H1 (cell line): ENCODE measurements at regions not wholly inside any gene's neighbourhood (a gene's known extent, or its start where the extent isn't known, plus 50 kb on each side); places are given as distances from the start of the nearest gene placed in this dataset.

Source experiments
- CTCF ChIA-PET: fragments of 300-600 bp; sonication (Branson Sonifier 250); formaldehyde crosslinking; loops from one replicate; lab custom pipeline; 2021; ENCODE audit not compliant: partially characterized antibody; lab: Charles Lee
- POLR2A ChIA-PET: fragments of 300-600 bp; sonication (Branson Sonifier 250); formaldehyde crosslinking; loops from one replicate; lab custom pipeline; 2021; ENCODE audit warnings: inconsistent platforms; ENCODE audit not compliant: partially characterized antibody; lab: Charles Lee
- DNase-seq, 2 experiments: peaks; one replicate each; pipeline versions ENCODE4 v3.0.0 to v3.0.0-alpha.2; 2010 to 2022; ENCODE audit warnings: low spot score in 2 of 2, low read depth in 1 of 2, mixed read lengths in 1 of 2
- FAIRE-seq: peaks from 2 replicates; lab custom pipeline; 2011; peaks lifted over from hg19 to GRCh38; lab: Jason Lieb, UNC
- H2AFZ ChIP-seq: 2 replicates; pipeline ENCODE4 v1.8.1; 2012; ENCODE audit warnings: low read length, inconsistent platforms
- H2AK5ac ChIP-seq: 2 replicates; pipeline ENCODE4 v1.6.1; 2013; ENCODE audit warnings: low read depth, low read length
- H2BK120ac ChIP-seq: replicated peaks from 2 replicates; pipeline ENCODE3; 2013; ENCODE audit warnings: low read depth, low read length, inconsistent platforms
- H2BK12ac ChIP-seq: 2 replicates; pipeline ENCODE4 v1.6.1; 2013; ENCODE audit warnings: low read depth, low read length
- H2BK15ac ChIP-seq: 2 replicates; pipeline ENCODE4 v1.6.1; 2013; ENCODE audit warnings: low read length
- H2BK20ac ChIP-seq: 2 replicates; pipeline ENCODE4 v1.6.1; 2013; ENCODE audit warnings: low read length
- H2BK5ac ChIP-seq: 2 replicates; pipeline ENCODE4 v1.6.1; 2013; ENCODE audit warnings: low read depth, low read length
- H3K14ac ChIP-seq: 2 replicates; pipeline ENCODE4 v1.6.1; 2013; ENCODE audit warnings: inconsistent platforms; ENCODE audit not compliant: insufficient read length
- H3K18ac ChIP-seq: 2 replicates; pipeline ENCODE4 v1.6.1; 2013; ENCODE audit warnings: low read length; ENCODE audit errors: extremely low read depth
- H3K23ac ChIP-seq: 2 replicates; pipeline ENCODE4 v1.6.1; 2013; ENCODE audit warnings: inconsistent platforms; ENCODE audit not compliant: insufficient read length
- H3K23me2 ChIP-seq: 2 replicates; pipeline ENCODE4 v1.6.1; 2013; ENCODE audit warnings: low read depth, low read length
- H3K27ac ChIP-seq: 2 replicates; pipeline ENCODE4 v1.6.1; 2011; ENCODE audit warnings: low read depth, low read length, inconsistent platforms
- H3K27me3 ChIP-seq, 4 experiments: replicated peaks in 1 of 4; 1 replicate in 1 of 4; 2 replicates in 3 of 4; pipeline versions ENCODE4 v1.6.1 to v1.8.1; 2011 to 2013; ENCODE audit warnings: low read length in 3 of 4, mild to moderate bottlenecking in 3 of 4, inconsistent platforms in 2 of 4, mixed read lengths in 2 of 4, moderate library complexity in 1 of 4; ENCODE audit not compliant: control insufficient read depth in 3 of 4, insufficient read depth in 3 of 4; ENCODE audit errors: extremely low read depth in 1 of 4
- H3K36me3 ChIP-seq, 4 experiments: 2 replicates each; pipeline versions ENCODE4 v1.6.1 to v1.8.1; 2011 to 2013; ENCODE audit warnings: mild to moderate bottlenecking in 4 of 4, low read length in 3 of 4, moderate library complexity in 2 of 4, control low read depth in 1 of 4, inconsistent platforms in 1 of 4; ENCODE audit not compliant: insufficient read depth in 4 of 4, control insufficient read depth in 2 of 4
- H3K4ac ChIP-seq: replicated peaks from 2 replicates; pipeline ENCODE3; 2013; ENCODE audit warnings: low read length, low read depth, mixed read lengths, inconsistent platforms; ENCODE audit not compliant: insufficient read length
- H3K4me1 ChIP-seq, 4 experiments: replicated peaks in 1 of 4; 1 replicate in 1 of 4; 2 replicates in 3 of 4; pipeline versions ENCODE4 v1.6.1 to v1.8.1; 2011 to 2013; ENCODE audit warnings: low read length in 3 of 4, inconsistent platforms in 2 of 4, mixed read lengths in 1 of 4; ENCODE audit not compliant: insufficient read depth in 4 of 4, control insufficient read depth in 3 of 4
- H3K4me2 ChIP-seq, 2 experiments: 2 replicates each; pipeline versions ENCODE4 v1.6.1 to v1.8.1; 2011 to 2013; ENCODE audit warnings: low read depth in 2 of 2, low read length in 2 of 2, control low read depth in 1 of 2, inconsistent platforms in 1 of 2, mild to moderate bottlenecking in 1 of 2; ENCODE audit not compliant: insufficient read depth in 1 of 2
- H3K4me3 ChIP-seq, 4 experiments: fragments of 200-600, 300-600 bp in 1 of 4; sonication (generic), shearing (Covaris generic), sonication (Bioruptor Twin) in 1 of 4; 2 replicates each; pipeline versions ENCODE4 v1.5.1 to v1.8.1; 2011 to 2016; ENCODE audit warnings: low read length in 4 of 4, low read depth in 3 of 4, control low read depth in 2 of 4, inconsistent platforms in 2 of 4, mild to moderate bottlenecking in 2 of 4, mixed read lengths in 1 of 4, moderate library complexity in 1 of 4; ENCODE audit not compliant: insufficient read depth in 2 of 4; ENCODE audit errors: extremely low read depth in 1 of 4
- H3K56ac ChIP-seq: replicated peaks from 2 replicates; pipeline ENCODE3; 2013; ENCODE audit warnings: low read depth, mild to moderate bottlenecking, mixed read lengths, low read length, inconsistent platforms; ENCODE audit not compliant: insufficient read length
- H3K79me1 ChIP-seq: 2 replicates; pipeline ENCODE4 v1.6.1; 2013; ENCODE audit warnings: low read depth, low read length, control low read depth
- H3K79me2 ChIP-seq, 2 experiments: 2 replicates each; pipeline versions ENCODE4 v1.6.1 to v1.8.1; 2012 to 2013; ENCODE audit warnings: low read length in 2 of 2, mild to moderate bottlenecking in 2 of 2, inconsistent platforms in 1 of 2; ENCODE audit not compliant: insufficient read depth in 2 of 2, control insufficient read depth in 1 of 2
- H3K9ac ChIP-seq, 4 experiments: replicated peaks in 1 of 4; 1 replicate in 1 of 4; 2 replicates in 3 of 4; pipeline versions ENCODE4 v1.6.1 to v1.8.1; 2011 to 2013; ENCODE audit warnings: low read depth in 3 of 4, low read length in 3 of 4, control low read depth in 2 of 4, mild to moderate bottlenecking in 2 of 4, moderate library complexity in 2 of 4, inconsistent platforms in 1 of 4; ENCODE audit errors: extremely low read depth in 1 of 4
- H3K9me3 ChIP-seq, 2 experiments: 2 replicates each; pipeline versions ENCODE4 v1.6.1 to v1.8.1; 2012 to 2013; ENCODE audit warnings: mild to moderate bottlenecking in 2 of 2, moderate library complexity in 2 of 2, control low read depth in 1 of 2, inconsistent platforms in 1 of 2, low read depth in 1 of 2, low read length in 1 of 2, mixed read lengths in 1 of 2; ENCODE audit not compliant: insufficient read depth in 2 of 2
- H4K20me1 ChIP-seq, 2 experiments: replicated peaks in 1 of 2; 2 replicates each; pipeline versions ENCODE3 to v1.8.1; 2011 to 2013; ENCODE audit warnings: inconsistent platforms in 2 of 2, low read length in 2 of 2, mild to moderate bottlenecking in 1 of 2; ENCODE audit not compliant: insufficient read depth in 2 of 2, control insufficient read depth in 1 of 2
- H4K5ac ChIP-seq: 2 replicates; pipeline ENCODE4 v1.6.1; 2013; ENCODE audit warnings: low read length, low read depth, mixed read lengths, inconsistent platforms; ENCODE audit not compliant: insufficient read length
- H4K8ac ChIP-seq: 2 replicates; pipeline ENCODE4 v1.8.0; 2013; ENCODE audit warnings: mild to moderate bottlenecking, moderate library complexity, low read length, inconsistent platforms; ENCODE audit not compliant: insufficient read depth; ENCODE audit errors: extremely low read depth
- H4K91ac ChIP-seq: replicated peaks from 2 replicates; pipeline ENCODE3; 2013; ENCODE audit warnings: low read length, mixed read lengths, inconsistent platforms; ENCODE audit not compliant: insufficient read length
- SIX5 ChIP-seq: IDR thresholded peaks from 2 replicates; pipeline ENCODE4 v1.6.1; 2011; ENCODE audit warnings: mild to moderate bottlenecking, low read depth, low read length
- TAF1 ChIP-seq: IDR thresholded peaks from 2 replicates; pipeline ENCODE4 v1.6.1; 2011; ENCODE audit warnings: mild to moderate bottlenecking, low read depth, low read length
- ZNF274 ChIP-seq: IDR thresholded peaks from 2 replicates; pipeline ENCODE4 v1.7.0; 2012; ENCODE audit warnings: low read length, borderline replicate concordance; ENCODE audit errors: extremely low read depth
- WGBS, 2 experiments: shearing (Covaris generic) in 1 of 2; methylation state at CpG; one replicate each; pipeline versions ENCODE4 v1.1.6 to v1.1.7; 2013 to 2015; ENCODE audit warnings: low lambda C conversion rate in 2 of 2, mixed read lengths in 2 of 2, inconsistent platforms in 1 of 2, low coverage in 1 of 2, missing lambda C conversion rate in 1 of 2; ENCODE audit not compliant: insufficient replicate concordance in 2 of 2, insufficient coverage in 1 of 2, insufficient read length in 1 of 2; ENCODE audit errors: extremely low coverage in 1 of 2, missing lambda C conversion rate in 1 of 2; 5-methylcytosine and 5-hydroxymethylcytosine counted together

DNA sequence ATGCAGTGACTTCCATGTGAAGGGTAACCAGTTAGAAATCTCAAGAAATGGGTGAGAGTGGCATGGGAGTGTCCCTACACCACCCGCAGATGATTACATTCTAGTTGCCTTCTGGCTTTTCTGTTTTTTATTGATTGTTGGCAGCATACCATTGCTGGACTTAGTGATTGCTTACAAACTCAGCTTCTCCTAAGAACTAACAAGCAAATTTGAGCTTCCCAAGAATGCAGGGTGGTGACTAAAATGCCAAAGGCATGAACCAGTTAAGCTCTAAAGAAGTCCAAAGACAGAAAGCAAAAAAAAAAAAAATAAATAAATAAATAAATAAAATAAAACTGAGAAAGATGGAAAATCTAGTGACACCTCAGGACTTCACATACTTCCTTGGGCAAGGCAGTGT lies 245.5 kb upstream of the PARD3B start:
- H3K79me2 ChIP-seq, result no peaks in the 10 kb centered on the region
- no peaks in the 10 kb centered on the region for H3K36me3 ChIP-seq
- WGBS, 2 experiments, result 77% methylated on average over 1 of the region's 1 CpG; no CpG with 5 or more reads in 1 of the 2 experiments
- H3K27me3 ChIP-seq, result no peaks in the 10 kb centered on the region
- H3K4me1 ChIP-seq, result no peaks in the 10 kb centered on the region
- H3K23ac ChIP-seq, result no peak overlapping the region
- FAIRE-seq (no peak), DNase-seq (no peak)
- no peak overlapping the region for H3K4me3 ChIP-seq
- H3K4ac ChIP-seq, result no peak overlapping the region
- no peaks in the 10 kb centered on the region for H3K23me2 ChIP-seq
- no peak overlapping the region for H2BK120ac ChIP-seq
- no peak overlapping the region for H2AK5ac ChIP-seq
- POLR2A ChIA-PET, result no interaction called here
- no peak overlapping the region for H3K56ac ChIP-seq
- H3K79me1 ChIP-seq, result no peaks in the 10 kb centered on the region
- no peak overlapping the region for H3K4me2 ChIP-seq
- no peak overlapping the region for H2AFZ ChIP-seq
- H2BK5ac ChIP-seq, result no peak overlapping the region
- no peak overlapping the region for H2BK15ac ChIP-seq
- no peaks in the 10 kb centered on the region for H3K9me3 ChIP-seq
- H4K8ac ChIP-seq, result no peak overlapping the region
- no peak overlapping the region for H3K9ac ChIP-seq
- no peak overlapping the region for H2BK20ac ChIP-seq
- H3K14ac ChIP-seq, result no peak overlapping the region
- no peaks in the 10 kb centered on the region for H4K20me1 ChIP-seq
- TF ChIP-seq TAF1 (no peak), SIX5 (no peak), ZNF274 (no peak)
- H3K18ac ChIP-seq, result no peak overlapping the region
- no peak overlapping the region for H4K91ac ChIP-seq
- H4K5ac ChIP-seq, result no peak overlapping the region
- no peak overlapping the region for H3K27ac ChIP-seq
- no peak overlapping the region for H2BK12ac ChIP-seq
- CTCF ChIA-PET, result interaction anchor here (0.6 to 1.8 kb wide), 3 partner anchors 8 to 341 kb away, joined by 3 to 5 read pairs (median 3); no protein-coding TSS in a partner anchor
